GM19455 (cell line): ENCODE measurements at regions not wholly inside any gene's neighbourhood (a gene's known extent, or its start where the extent isn't known, plus 50 kb on each side); places are given as distances from the start of the nearest gene placed in this dataset.
"Not testable (repeated sequence)": the region's sequence is repeated elsewhere in the genome, so short reads cannot be mapped to it uniquely, and the experiment has no call there.

Experiments used
- ATAC-seq: cut with Tn5 transposase; IDR thresholded peaks from one replicate; pipeline ENCODE4 v1.9.1; 2021; ENCODE audit not compliant: unreplicated experiment

DNA sequence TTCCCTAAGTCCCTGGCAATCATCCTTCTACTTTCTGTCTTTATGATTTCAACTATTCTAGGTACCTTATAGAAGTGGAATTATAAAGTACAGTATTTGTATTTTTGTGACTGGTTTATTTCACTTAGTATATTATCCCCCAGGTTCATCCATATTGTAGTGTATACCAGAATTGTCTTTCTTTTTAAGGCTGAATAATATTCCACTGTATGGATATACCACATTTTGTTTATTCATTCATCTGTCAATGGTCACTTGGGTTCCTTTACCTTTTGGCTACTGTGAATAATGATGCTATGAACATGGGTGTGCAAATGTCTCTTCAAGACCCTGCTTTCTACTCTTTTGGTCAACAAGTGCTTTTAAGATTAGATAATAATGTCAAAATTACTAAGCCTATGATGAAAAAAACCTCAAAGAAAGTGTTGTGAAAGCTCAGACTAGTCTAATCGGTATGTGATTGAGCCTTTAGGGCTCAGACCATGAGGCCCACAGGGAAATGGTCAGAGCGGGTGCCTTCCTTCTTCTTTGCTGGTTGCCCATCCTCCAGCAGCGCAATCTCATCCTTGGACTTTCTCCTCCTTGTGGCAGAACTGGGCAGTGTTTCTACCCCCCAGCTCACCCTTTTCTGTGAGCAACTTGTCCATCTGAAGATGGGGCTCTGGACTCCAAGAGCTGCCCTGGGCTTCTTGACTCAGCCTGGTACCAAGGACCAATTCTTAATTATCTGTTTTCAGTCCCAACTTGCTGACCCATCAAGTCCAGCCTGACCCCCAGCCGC is 105.4 kb downstream of the TTC8 start:
- no peak for ATAC-seq

DNA sequence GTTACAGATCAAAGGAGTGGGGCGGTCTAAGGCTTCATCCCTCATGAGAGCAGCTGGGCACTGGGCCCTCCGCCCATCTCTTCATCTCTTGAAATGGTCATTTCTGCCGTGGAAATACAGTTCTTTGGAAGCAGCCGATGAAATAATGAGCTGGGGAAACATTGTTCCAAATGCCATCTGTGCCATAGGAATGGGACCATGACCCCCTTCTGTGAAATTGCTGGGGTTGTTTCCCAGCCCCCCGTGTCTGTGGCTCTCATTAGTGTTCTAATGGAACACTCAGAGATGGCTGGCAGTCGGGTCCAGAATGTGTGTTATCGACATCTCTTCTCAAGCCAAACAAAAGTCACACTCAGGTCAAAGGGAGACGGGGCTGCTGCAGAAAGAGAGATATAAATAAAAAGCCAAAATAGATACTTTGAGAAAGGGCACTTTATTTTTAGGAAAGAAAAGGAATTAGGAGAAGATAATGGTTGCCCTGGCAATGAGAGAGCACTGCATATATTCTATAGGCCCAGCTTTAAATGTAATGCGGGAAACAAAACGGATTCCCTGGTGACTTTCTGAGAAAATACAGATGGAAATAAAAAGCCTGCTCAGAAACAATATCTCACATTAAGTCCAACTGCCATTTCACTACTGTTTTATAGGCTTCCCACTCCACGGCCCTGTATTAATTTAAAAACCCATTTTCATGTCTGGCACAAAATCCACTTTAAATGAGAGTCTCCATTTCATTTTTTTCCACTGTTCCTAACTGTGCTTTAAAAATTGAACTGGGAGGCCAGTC is 107.1 kb downstream of the TTC8 start:
- ATAC-seq: no peak

DNA sequence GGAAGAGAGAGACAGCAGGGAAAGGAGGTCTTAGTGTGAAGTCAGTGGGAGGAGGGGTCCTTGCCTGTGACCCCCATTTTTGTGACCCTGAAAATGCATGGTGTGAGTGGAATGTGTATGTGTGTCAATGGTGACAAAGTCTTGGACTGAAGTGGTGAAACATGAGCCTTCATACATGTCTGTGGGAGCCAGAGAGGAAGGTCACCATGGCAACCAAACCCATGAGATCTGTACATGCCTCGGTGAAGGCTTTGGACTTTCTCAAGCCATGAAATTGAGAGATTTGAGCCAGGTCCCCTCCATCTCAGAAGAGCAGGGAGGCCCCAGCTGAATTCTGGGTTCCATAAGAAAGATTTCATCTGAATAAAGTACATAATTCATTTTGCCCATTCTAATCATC is 108.7 kb downstream of the TTC8 start:
- no peak for ATAC-seq

DNA sequence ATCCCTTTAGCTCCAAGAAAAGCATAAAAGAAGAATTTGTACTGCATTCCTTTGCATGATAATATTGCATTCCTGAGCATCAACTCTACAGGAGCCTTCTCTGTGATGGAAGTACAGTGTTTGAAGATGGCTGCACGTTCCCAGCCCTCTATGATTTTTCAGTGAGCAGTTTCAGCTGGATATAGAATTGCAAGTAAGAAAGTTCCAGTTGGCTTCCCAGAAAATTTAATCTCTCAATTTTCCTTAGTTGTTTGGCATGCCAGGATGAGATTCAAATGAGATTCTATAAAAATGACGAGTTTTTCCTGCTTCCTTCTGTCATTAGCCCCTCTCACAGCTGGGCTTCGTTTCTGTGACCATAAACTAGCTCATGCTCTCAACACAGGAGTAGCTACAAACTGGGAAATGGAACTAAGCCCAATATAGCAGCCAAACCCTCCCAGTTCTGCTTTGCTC is 109.9 kb downstream of the TTC8 start:
- no peak for ATAC-seq

DNA sequence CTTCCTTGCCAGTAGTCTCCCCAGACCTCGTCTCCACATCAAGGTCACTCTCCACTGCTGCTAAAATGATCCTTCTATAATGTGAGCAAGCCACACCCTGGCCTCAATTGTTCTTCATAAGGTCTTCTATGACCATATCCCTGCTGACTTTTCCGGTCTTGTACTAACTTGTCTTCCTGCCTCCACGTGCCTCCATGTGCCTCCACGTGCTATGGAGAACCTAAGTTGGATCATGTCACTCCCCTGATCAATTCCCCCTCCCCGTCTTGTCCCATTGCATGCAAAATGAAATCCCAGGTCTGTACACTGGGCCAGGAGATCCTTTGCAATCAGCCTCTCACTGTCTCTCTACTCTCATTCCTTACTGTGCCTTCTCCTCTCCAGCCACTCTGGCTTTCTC is 110.6 kb downstream of the TTC8 start:
- no peak for ATAC-seq

DNA sequence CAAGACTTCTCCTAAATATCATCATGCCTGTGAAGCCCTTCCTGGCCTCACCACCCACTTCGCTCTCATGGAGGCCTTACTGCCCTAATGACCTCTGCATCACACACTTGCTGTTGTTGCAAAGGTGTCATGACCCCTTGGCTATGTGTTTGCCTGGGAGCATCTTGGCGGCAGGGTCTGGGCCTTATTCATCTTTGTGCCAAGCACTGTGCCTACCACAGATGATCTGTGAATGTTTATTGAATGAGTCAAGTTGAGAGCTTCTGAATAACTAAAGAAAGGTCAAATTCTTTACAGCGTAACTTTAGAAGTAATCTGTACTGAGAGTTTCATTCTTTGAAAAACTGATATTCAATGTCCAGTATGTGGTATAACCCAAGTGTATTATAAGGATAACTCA is 113.3 kb downstream of the TTC8 start:
- ATAC-seq: no peak

DNA sequence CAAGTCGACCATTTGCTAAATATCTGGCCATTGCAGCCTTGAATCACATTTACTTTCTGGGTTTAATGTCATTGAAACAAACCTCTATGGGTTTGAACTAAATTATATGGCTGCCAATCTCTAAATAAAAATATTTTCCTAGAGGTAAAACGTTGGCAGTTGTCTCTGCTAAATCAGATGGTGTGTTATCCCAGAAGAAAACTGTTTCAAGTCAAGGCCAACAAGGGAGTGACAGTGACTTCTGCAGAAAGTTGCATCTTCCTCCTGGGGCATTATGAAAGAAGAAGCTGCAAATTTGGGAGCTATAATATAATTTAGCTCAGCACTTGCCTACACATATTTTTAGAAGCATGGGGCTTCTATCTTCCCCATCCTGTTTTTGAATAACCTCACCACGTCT is 116.2 kb downstream of the TTC8 start:
- no peak for ATAC-seq

DNA sequence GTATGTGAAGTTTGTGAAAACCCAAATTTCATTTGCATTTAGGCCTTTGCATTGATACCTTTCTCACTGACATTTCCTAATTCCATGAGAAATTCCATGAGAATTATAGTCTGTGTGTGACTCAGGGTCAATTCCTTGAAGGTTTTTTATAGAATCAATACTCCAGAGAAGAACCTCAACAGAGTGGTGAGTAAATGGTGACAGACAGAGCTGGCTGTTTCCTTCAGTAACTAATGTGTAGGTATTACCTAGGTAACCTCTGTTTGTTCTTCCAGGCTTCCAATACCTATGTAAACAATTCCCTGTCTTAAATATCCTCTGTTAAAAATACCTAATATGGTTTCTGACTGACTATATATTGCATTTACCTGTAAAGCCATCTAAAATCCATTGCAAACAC is 117.0 kb downstream of the TTC8 start:
- no peak for ATAC-seq

DNA sequence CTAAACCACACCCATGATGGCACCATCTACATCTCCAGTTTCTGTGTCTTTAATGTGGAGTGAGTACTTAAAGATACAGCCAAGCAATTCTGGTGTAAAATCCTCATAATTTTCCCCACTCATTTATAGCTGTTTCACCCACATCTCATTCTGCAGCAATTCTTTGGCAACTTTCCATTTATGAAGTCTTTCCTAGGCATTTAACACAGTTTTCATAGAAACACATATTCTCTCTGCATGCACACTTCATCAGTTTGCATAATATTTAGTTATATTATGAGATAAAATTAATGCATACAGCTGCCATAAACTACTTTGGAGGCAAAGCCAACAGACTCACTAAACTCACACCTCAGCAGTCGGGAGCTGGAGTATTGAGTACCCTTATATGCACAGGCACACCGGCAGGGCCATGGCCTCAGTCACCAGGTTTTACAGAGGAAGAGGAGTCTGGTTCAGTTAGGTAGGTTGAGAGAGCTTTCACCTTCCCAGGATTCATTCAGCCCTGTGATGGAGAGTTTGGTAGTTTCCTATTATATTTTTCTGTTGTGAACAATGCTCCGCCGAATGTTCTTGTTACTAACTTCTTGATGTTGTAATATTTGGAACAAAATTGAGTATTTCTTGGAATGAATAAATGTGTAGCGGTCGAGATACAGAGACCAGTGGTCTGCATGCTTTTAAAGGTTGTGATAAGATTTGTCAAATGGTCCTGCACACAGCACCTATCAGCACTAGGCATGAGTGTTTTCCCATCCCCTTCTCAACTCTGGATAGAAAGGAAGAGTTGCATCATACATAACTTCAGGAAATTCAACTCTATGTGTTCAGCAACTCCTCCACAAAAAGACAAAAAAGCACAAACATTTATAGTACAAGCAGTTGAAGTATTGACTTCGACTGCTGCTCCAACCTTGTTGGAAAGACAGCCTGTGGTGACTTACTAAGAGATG is 123.5 kb downstream of the TTC8 start:
- no peak for ATAC-seq

DNA sequence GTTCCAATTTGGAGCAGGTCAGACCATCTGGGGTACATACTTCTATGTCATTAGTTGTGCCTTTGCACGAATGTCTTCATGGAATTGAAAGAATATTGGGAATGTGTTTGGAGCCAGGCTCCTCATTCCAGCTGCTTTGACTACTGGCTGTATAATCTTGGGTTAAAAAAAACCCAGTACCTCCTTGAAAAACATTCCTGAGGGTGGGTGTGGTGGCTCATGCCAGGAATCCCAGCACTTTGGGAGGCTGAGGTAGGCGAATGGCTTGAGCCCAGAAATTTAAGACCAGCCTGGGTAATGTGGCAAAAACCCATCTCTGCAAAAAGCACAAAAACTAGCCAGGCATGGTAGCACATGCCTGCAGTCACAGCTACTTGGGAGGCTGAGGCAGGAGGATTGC is 125.6 kb downstream of the TTC8 start:
- no peak for ATAC-seq

DNA sequence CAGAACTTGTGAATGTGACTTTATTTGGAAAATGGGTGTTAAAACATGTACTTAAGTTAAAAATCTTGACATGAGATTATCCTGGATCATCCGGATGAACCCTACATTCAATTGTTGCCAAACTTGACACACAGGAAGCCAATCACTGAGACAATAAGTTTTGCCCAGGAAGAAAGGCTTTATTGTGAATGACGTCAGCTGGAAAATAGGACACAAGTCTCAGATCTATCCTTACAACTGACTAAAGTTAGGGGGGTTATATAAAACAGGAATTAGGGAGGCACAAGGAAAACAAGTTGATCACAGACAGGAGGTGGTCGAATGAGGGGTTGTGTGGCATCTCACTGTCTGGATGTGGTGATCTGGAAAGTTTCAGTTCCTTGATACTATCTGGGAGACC is 126.9 kb downstream of the TTC8 start:
- ATAC-seq: no peak

DNA sequence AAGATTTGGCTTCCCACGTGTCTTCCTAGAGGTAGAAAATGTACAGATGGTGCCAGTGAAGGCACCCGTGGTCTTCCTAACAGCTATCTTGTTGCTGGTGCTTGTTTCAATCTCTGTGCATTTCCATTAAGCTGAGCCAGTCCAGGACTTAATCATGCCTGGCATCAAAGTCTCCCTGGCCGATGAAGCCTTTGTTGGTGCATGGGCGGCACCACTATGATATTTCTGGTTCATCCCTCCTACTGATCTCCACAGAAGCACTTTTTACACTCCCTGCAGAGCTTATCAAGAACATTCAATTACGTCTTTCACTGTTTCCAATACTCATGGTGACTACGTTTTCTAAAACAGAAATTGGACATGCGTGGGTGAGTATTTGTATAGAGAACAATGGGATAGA is 128.4 kb downstream of the TTC8 start:
- ATAC-seq: no peak

DNA sequence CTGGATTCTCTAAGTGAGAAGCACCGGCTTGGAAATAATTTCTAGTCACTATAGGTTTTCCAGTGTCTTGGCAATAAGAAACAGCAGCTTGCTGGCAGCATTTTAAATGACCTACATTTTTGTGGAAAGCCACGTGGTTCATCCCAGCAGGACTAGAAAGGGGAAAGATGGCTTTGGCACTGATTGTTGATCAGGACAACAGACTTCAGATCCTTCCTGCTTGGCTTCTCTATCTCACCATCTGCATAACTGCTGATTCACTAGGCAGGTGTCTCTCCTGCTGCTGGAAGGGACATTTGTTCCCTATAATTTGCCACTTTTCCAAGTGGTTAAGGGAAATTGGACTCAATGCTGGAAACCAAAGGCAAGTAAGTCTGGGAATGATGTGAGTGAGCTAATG is 131.0 kb downstream of the TTC8 start:
- no peak for ATAC-seq

DNA sequence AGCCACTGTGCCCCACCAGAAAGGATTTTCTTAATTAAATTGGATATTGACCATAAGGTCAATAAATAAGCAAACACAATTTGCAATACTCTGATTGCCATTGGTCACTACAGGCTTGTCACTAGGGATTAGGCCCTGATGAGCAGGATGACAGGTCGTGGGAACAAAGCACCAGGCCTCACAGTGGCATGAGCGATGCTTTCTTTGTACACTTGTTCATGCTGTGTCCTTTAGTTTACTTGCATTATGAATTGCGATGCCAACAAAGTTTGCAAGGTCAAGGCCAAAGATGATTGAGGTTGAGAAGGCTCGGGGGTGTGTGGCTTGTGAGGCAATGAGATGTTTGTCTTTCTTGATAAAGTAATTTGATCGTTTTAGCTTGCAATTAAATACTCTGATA is 136.0 kb downstream of the TTC8 start:
- no peak for ATAC-seq

DNA sequence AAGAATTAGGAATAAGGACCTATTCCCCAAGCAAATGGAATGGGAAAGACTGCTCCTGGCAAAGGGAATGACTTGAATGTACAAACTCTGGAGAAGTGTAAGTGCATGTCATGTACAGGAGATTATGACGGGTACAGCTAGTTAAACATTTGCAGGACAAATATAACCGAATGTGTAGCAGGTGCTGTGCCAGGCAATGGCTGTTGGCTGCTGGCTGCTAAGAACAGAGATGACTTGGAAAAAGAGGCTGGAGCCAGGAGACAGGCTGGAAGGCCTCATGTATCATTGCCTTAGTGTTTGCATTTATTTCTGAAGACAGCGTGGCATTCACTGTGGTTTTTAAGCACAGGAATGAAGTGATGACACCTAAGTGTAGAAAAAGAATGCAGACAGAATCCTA is 136.8 kb downstream of the TTC8 start:
- no peak for ATAC-seq

DNA sequence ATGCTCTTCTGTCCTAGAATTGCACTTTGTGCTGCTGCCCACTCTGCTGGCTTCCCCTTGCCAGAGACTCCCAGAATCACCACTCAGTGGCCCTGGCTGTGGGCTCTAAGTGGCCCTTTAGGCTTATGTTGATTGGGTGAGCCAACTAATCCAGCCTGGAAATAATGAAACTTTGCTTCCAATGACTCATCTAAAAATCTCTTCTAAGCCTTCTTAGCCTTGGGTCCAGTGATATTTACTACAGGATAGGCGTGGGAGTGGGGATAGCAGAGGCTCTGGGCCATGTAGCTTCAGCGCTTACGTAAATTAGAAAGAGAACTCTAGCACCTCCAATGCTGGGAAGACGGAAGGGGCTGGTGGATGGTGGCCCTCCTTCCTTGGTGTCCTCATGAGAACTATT is 137.9 kb downstream of the TTC8 start:
- ATAC-seq: no peak

DNA sequence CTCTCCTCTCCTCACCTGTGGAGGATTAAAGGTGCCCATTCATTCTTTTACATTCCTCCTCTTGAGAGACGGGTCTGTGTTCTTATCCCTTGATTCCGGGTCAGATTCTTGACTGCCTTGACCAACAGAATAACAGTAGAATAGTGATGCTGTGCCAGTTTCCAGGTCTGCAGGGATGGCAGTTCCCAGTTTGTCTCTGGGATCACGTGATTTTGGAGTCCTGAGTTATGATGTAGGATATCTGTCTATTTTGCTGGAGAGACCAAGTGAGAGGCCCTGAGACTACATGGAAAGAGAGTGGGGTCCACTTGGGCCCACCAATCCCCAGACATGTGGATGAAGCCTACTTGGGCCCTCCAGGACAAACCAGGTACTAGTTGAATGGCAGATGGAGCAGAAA is 142.8 kb downstream of the TTC8 start:
- ATAC-seq: no peak

DNA sequence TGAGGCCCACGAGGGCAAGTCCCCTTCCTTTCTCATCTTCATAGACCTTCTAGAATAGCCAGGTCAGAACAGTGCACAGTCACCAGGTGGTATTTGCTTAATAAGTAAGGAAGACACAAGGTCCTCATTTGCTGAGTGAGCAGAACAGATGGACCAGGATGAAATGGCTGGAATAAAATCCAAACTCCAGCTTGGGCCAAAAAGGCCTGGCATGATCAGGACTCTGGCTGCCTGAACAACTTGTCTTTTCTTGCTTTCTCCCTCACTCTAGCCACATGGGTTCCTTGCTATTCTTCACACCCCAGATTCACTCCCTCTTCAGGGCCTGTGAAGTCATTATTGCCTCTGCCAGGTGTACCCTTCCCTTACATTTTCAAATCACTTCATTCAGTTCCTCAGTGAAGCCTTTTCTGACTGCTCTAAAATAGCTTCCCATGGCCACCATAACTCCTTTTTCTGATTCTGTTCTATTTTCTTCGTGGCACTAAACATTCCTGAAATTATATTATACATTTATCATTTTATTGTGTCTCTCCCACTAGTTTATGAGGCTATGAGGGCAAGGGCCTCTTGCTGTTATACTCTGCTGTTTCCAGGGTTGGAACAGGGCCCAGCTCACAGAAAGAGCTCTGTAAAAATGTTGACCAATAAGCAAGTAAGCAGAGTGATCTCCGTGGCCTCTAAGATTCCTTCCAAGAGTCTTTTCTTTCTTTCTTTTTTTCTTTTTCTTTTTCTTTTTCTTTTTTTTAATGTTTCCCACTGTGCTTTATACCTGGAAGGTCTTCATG is 150.8 kb downstream of the TTC8 start:
- no peak for ATAC-seq

DNA sequence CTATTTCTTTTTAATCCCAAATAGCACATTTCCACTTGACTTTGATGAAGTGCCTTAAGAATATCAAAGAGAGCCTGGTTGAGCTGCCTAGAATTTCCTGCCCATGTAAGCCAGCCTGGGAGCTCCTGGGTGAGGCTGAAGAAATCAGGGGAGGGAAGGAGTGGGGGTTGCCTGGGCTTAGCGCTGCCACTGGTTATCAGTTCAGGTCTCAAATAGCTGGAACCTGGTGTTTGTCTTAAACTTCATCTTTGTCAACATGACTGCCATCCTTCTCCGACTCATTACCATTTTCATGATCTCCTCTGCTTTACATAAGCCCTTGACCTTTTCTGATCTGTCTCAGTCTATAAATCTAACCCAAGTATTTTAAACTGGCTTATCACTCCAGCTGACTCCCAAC is 151.5 kb downstream of the TTC8 start:
- no peak for ATAC-seq

DNA sequence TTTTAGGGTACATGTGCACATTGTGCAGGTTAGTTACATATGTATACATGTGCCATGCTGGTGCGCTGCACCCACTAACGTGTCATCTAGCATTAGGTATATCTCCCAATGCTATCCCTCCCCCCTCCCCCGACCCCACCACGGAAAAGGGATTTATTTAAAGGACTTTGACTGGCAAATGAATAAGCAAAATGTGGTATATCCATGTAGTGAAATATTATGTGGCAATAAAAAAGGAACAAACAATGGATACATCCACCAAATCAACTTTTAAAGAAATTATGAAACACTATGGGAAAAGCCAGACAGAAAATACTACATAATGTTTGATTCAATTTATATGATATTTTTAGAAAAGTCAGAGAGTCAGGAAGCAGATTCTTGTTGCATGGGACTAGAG is 156.5 kb downstream of the TTC8 start:
- ATAC-seq: not testable (repeated sequence)

DNA sequence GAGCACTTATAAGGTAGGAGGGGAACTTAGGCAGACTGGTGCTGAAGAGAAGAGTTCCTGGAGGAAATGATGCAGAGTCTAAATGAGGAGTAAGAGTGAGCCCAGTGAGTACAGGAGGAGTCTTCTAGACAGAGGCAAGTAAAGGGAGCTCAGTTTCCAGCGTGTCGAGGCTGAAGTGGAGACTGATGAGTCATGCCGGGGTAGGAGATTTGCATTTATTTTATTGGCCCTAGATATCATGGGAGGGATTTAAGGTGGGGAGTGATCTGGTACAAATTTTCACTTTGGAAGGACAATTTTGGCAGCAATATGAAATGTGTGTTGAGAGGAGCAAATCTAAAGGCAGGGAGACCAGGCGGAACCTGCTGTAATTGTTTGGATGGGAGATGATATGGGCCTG is 157.5 kb downstream of the TTC8 start:
- ATAC-seq: no peak
